NCI-H1417 (cell line): ENCODE measurements at regions not wholly inside any gene's neighbourhood (a gene's known extent, or its start where the extent isn't known, plus 50 kb on each side); places are given as distances from the start of the nearest gene placed in this dataset.

Experiments
- DNase-seq, 3 experiments: peaks; one replicate each; lab custom pipeline; 2025; lab: John Stamatoyannopoulos, UW

- DNase-seq = no peak
Measured at GRCh38 chr7:156127166-156128134, 315.2 kb upstream of the SHH start.

- DNase-seq = no peak
Measured at GRCh38 chr7:156125841-156126730, 313.8 kb upstream of the SHH start.

GRCh38 chr7:156124356-156124755 lies 312.1 kb upstream of the SHH start:
- no peak for DNase-seq

- DNase-seq = no peak
Measured at GRCh38 chr7:156123362-156123761, 311.1 kb upstream of the SHH start.

GRCh38 chr7:156122752-156123354 lies 310.6 kb upstream of the SHH start:
- no peak for DNase-seq

GRCh38 chr7:156121956-156122355 lies 309.7 kb upstream of the SHH start:
- DNase-seq = no peak

GRCh38 chr7:156121434-156121833 lies 309.2 kb upstream of the SHH start:
- DNase-seq = no peak

- DNase-seq = peak in 1 of 3 experiments; percentile 56
Measured at GRCh38 chr7:156120552-156120951, 308.3 kb upstream of the SHH start.

- no peak for DNase-seq
Measured at GRCh38 chr7:156119771-156120170, 307.5 kb upstream of the SHH start.

GRCh38 chr7:156118248-156118645 lies 306.0 kb upstream of the SHH start:
- no peak for DNase-seq

- no peak for DNase-seq
Measured at GRCh38 chr7:156117542-156118247, 305.4 kb upstream of the SHH start.

GRCh38 chr7:156116514-156117215 lies 304.4 kb upstream of the SHH start:
- DNase-seq = no peak

- no peak for DNase-seq
Measured at GRCh38 chr7:156115582-156115981, 303.3 kb upstream of the SHH start.

- DNase-seq = no peak
Measured at GRCh38 chr7:156113731-156114130, 301.5 kb upstream of the SHH start.

- DNase-seq = no peak
Measured at GRCh38 chr7:156109988-156110387, 297.7 kb upstream of the SHH start.

GRCh38 chr7:156109076-156109475 lies 296.8 kb upstream of the SHH start:
- no peak for DNase-seq

GRCh38 chr7:156107957-156108356 lies 295.7 kb upstream of the SHH start:
- DNase-seq = no peak

- peak in 2 of 3 experiments; percentile 83 to 91 for DNase-seq
Measured at GRCh38 chr7:156106107-156106426, 293.8 kb upstream of the SHH start.

- DNase-seq = peak in 1 of 3 experiments; percentile 87
Measured at GRCh38 chr7:156105337-156106106, 293.3 kb upstream of the SHH start.
